HG02970 (cell line): ENCODE measurements at regions not wholly inside any gene's neighbourhood (a gene's known extent, or its start where the extent isn't known, plus 50 kb on each side); places are given as distances from the start of the nearest gene placed in this dataset.
"Not testable (repeated sequence)": the region's sequence is repeated elsewhere in the genome, so short reads cannot be mapped to it uniquely, and the experiment has no call there.

Source experiments
- ATAC-seq: cut with Tn5 transposase; IDR thresholded peaks from one replicate; pipeline ENCODE4 v1.9.1; 2021; ENCODE audit warnings: mild to moderate bottlenecking, moderate library complexity, moderate number of reproducible peaks; ENCODE audit not compliant: unreplicated experiment, low FRiP score

GRCh38 chr14:57150449-57150848 lies 118.3 kb downstream of the EXOC5 start:
- ATAC-seq = no peak

GRCh38 chr14:57139173-57139572 lies 129.5 kb downstream of the EXOC5 start:
- no peak for ATAC-seq

- ATAC-seq = no peak
Measured at GRCh38 chr14:57136669-57137328, 131.9 kb downstream of the EXOC5 start.

GRCh38 chr14:57127809-57128208 lies 140.9 kb downstream of the EXOC5 start:
- not testable (repeated sequence) for ATAC-seq

GRCh38 chr14:57122129-57122528 lies 146.6 kb downstream of the EXOC5 start:
- ATAC-seq = no peak

- not testable (repeated sequence) for ATAC-seq
Measured at GRCh38 chr14:57112072-57112807, 156.5 kb downstream of the EXOC5 start.

- ATAC-seq = not testable (repeated sequence)
Measured at GRCh38 chr14:57110411-57110810, 158.3 kb downstream of the EXOC5 start.

GRCh38 chr14:57091030-57091608 lies 177.6 kb downstream of the EXOC5 start:
- ATAC-seq = no peak

GRCh38 chr14:57089901-57090300 lies 178.8 kb downstream of the EXOC5 start:
- no peak for ATAC-seq

- ATAC-seq = no peak
Measured at GRCh38 chr14:57087841-57088240, 180.9 kb downstream of the EXOC5 start.

- no peak for ATAC-seq
Measured at GRCh38 chr14:57086271-57087162, 182.2 kb downstream of the EXOC5 start.

- no peak for ATAC-seq
Measured at GRCh38 chr14:57085801-57086200, 182.9 kb downstream of the EXOC5 start.

GRCh38 chr14:57085043-57085442 lies 183.7 kb downstream of the EXOC5 start:
- ATAC-seq = no peak

GRCh38 chr14:57080691-57081090 lies 188.0 kb downstream of the EXOC5 start:
- ATAC-seq = no peak

GRCh38 chr14:57078054-57078453 lies 190.7 kb downstream of the EXOC5 start:
- no peak for ATAC-seq

- ATAC-seq = no peak
Measured at GRCh38 chr14:57073986-57074385, 194.7 kb downstream of the EXOC5 start.

GRCh38 chr14:57071639-57072038 lies 197.1 kb downstream of the EXOC5 start:
- ATAC-seq = no peak

- ATAC-seq = no peak
Measured at GRCh38 chr14:57069702-57070101, 199.0 kb downstream of the EXOC5 start.

GRCh38 chr14:57068511-57068910 lies 200.2 kb downstream of the EXOC5 start:
- no peak for ATAC-seq

GRCh38 chr14:57066887-57067513 lies 201.7 kb downstream of the EXOC5 start:
- ATAC-seq = no peak
